Loucy (cell line): ENCODE measurements at regions not wholly inside any gene's neighbourhood (a gene's known extent, or its start where the extent isn't known, plus 50 kb on each side); places are given as distances from the start of the nearest gene placed in this dataset.

ENCODE experiments used
- EZH2phosphoT487 ChIP-seq: fragments of 200-600 bp; IDR thresholded peaks from 2 replicates; pipeline ENCODE4 v1.6.1; 2018; ENCODE audit warnings: antibody characterized with exemption, mild to moderate bottlenecking, moderate library complexity, borderline replicate concordance
- TF ChIP-seq, protein P1 (sequence below): fragments of 200-600 bp; sonication (generic); conservative IDR thresholded peaks from 2 replicates; pipeline ENCODE4 v1.5.1; 2014; ENCODE audit warnings: mild to moderate bottlenecking, antibody characterized with exemption, low read length

DNA sequence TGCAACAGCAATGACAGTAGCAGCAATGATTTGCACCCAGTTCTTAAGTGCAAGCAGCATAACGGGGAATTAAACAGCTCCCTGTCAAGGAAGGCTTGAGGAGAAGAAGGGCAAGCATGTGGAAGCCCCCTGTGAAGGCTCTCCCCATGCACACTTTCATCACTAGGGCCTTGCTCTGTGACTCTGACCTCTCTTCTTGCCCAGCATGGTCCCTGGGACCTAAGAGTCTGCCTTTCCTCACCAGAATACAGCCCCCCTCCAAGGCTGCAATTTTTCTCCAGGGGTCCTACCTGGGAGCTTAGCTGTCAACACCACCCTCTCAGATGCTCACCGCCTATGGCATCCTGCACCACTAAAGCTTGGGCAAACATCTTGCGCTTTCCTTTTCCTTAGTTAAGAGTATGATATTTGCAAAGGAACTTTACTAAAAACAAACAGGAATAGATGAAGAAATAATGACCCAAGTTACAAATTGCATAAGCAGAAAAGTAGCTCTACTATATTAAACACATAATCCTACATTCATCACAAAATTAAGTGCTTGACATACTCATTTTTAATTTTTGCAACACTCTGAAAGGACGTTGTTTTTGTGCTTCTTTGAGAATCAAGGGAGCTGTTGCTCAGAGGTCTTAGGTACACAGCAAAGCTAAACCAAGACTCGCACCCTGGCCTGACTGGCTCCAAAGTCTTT lies 187.6 kb downstream of the ADAMTS15 start:
- TF ChIP-seq, protein P1, sequence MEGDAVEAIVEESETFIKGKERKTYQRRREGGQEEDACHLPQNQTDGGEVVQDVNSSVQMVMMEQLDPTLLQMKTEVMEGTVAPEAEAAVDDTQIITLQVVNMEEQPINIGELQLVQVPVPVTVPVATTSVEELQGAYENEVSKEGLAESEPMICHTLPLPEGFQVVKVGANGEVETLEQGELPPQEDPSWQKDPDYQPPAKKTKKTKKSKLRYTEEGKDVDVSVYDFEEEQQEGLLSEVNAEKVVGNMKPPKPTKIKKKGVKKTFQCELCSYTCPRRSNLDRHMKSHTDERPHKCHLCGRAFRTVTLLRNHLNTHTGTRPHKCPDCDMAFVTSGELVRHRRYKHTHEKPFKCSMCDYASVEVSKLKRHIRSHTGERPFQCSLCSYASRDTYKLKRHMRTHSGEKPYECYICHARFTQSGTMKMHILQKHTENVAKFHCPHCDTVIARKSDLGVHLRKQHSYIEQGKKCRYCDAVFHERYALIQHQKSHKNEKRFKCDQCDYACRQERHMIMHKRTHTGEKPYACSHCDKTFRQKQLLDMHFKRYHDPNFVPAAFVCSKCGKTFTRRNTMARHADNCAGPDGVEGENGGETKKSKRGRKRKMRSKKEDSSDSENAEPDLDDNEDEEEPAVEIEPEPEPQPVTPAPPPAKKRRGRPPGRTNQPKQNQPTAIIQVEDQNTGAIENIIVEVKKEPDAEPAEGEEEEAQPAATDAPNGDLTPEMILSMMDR, result no peak
- TF ChIP-seq EZH2phosphoT487, result no peak
